ENCODE measurements at regions not wholly inside any gene's neighbourhood (a gene's known extent, or its start where the extent isn't known, plus 50 kb on each side); places are given as distances from the start of the nearest gene placed in this dataset.

DNA sequence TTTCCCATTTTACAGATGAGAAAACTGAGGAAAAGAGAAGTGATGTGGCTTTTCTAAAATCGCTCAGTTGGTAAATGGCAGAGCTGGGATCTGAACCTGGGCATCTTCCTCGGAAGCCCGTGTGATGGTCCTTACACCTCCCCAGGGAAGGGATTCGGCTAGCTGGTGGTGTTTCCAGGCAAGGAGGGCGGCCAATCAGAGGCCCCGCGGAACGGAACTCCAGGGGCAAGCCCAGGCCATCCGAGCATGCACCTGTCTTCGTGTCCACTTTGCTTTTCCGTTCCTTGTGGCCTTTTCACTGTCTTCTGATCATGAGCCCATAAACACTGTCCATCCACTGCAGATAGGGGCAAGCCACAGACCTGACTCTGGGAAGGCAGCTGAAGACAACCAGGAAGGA, 114.8 kb upstream of the TMEM132D start:
- no peak for FAIRE-seq
- TF ChIP-seq TAF1 (IDR thresholded peaks at IDR 0.05; ENCODE audit: borderline replicate concordance, low read depth, low read length) (no peak), POLR2A (IDR thresholded peaks at IDR 0.05; ENCODE audit: low read depth, low read length) (no peak), POLR2AphosphoS5 (IDR thresholded peaks at IDR 0.05; ENCODE audit: low read depth, low read length) (no peak)
- DNase-seq (ENCODE audit: insufficient read length): no peak

DNA sequence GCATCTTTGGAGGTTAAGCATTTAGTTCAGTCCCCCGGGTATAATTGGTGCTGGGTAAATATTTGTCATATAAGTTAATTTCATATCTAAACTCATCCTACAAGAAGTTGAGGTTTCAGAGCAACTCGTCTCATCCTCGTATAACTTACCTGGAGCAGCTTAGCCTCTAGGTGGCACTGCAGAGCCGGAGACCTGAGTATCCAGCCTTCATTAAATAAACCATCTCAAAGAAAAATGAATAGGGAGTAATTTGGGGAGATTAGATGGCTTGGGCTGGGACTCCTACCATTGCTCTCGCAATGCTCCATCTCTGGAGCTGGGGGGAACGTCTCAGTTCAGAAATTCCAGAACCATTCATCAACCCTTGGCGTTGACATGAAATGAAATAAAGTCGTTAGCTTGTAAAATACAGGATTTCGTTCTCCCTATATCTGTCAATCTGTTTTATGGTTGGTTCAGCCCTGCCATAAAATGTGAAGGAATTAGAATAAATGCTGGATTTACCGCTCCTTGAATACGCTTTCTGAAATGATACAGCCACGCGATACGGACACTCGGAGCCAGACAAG, 122.9 kb upstream of the TMEM132D start:
- FAIRE-seq (no peak), DNase-seq (ENCODE audit: insufficient read length) (no peak)
- TF ChIP-seq POLR2AphosphoS5 (IDR thresholded peaks at IDR 0.05; ENCODE audit: low read depth, low read length) (no peak), TAF1 (IDR thresholded peaks at IDR 0.05; ENCODE audit: borderline replicate concordance, low read depth, low read length) (no peak), POLR2A (IDR thresholded peaks at IDR 0.05; ENCODE audit: low read depth, low read length) (no peak)

DNA sequence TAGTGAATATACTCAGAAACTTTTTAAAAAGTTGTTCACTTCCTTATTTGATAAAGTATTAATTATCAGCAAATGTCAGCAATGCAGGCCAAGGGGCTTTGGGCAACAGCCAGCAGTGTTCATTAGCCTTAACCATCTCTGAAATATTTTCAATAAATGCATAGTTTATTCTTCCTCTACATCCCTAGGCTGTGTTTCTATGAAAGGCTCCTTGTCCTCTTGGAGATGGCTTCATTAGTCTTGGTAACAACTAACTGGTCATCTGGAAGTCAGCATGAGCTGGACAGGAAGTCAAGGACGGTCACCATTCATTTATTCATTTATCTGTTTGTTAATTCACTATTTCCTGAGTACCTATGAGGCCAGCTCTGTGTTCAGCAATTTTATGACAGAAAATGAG, 124.0 kb upstream of the TMEM132D start:
- DNase-seq (ENCODE audit: insufficient read length) (no peak), FAIRE-seq (no peak)
- TF ChIP-seq TAF1 (IDR thresholded peaks at IDR 0.05; ENCODE audit: borderline replicate concordance, low read depth, low read length) (no peak), POLR2AphosphoS5 (IDR thresholded peaks at IDR 0.05; ENCODE audit: low read depth, low read length) (no peak), POLR2A (IDR thresholded peaks at IDR 0.05; ENCODE audit: low read depth, low read length) (no peak)

DNA sequence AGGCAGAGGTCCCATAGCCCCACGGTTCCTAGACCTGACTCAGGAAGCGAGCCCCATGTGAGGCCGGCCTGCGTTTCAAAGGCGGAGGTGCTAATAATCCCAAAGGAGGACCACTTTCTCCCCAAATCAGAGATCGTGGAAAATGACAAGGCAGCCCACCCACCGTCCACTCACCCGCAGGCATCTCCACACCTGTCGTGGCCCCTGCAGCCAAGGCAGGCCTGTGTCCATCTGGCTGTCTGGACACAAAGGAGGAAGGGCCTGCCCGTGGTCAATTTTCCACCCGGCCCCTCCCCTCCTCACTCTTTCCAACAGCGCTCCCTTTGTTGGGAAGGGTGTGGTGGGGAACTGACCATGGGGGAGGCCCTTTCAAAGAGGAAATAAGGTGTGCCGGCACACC, 125.3 kb upstream of the TMEM132D start:
- TF ChIP-seq POLR2A (IDR thresholded peaks at IDR 0.05; ENCODE audit: low read depth, low read length) (no peak), TAF1 (IDR thresholded peaks at IDR 0.05; ENCODE audit: borderline replicate concordance, low read depth, low read length) (no peak), POLR2AphosphoS5 (IDR thresholded peaks at IDR 0.05; ENCODE audit: low read depth, low read length) (no peak)
- no peak for DNase-seq (ENCODE audit: insufficient read length)
- FAIRE-seq: no peak

DNA sequence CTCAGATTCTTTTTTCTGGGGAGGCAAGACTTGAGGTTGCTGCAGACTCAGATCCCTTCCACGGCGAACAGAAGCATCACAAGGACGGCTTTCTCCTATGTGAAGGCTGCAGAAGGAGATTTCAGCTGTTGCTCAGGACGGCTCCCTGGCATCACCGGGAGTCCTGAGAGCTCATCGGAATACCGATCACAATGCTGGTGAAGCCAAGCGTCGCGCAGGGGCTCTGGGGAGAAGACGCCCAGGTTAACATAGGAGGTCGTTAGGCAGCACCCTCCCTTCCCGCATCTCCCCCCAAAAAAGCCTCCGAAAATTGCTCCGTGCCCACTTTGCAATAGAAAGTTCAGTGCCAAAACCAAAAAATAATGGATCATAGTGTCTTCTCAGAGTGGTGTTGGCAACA, 127.2 kb upstream of the TMEM132D start:
- DNase-seq (ENCODE audit: insufficient read length) (no peak), FAIRE-seq (no peak)
- TF ChIP-seq POLR2AphosphoS5 (IDR thresholded peaks at IDR 0.05; ENCODE audit: low read depth, low read length) (no peak), POLR2A (IDR thresholded peaks at IDR 0.05; ENCODE audit: low read depth, low read length) (no peak), TAF1 (IDR thresholded peaks at IDR 0.05; ENCODE audit: borderline replicate concordance, low read depth, low read length) (no peak)

DNA sequence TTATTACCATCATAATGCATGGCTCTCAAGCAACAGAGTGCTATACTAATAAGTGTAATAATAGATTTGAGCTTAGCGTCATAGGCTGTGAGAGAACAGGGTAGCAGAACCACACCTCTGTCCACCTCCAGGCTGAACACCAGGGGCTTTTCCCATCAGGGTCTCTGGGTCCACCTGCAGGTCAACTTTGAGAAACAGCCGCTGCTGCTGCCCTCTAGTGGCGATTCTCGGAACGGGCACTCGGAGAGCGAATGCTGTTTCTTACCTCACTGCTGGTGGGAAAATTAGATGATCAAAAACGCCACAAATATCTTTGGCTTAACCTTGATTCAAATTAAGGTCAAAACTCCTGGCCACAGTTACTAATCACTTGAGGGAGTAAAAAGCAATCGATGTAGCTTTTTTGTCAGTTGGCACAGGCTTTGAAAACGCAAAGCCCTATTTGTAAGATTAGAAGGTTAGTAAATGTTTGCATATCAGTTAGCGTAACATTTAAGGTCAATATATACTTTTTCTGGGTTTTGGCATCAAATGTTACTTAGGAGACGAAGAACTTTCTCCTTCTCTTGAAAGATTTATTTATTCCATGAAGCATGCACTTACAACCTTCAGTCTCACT, 127.9 kb upstream of the TMEM132D start:
- TF ChIP-seq POLR2A (IDR thresholded peaks at IDR 0.05; ENCODE audit: low read depth, low read length) (no peak), POLR2AphosphoS5 (IDR thresholded peaks at IDR 0.05; ENCODE audit: low read depth, low read length) (no peak), TAF1 (IDR thresholded peaks at IDR 0.05; ENCODE audit: borderline replicate concordance, low read depth, low read length) (no peak)
- FAIRE-seq: peak; percentile 66
- peak; percentile 41 for DNase-seq (ENCODE audit: insufficient read length)

DNA sequence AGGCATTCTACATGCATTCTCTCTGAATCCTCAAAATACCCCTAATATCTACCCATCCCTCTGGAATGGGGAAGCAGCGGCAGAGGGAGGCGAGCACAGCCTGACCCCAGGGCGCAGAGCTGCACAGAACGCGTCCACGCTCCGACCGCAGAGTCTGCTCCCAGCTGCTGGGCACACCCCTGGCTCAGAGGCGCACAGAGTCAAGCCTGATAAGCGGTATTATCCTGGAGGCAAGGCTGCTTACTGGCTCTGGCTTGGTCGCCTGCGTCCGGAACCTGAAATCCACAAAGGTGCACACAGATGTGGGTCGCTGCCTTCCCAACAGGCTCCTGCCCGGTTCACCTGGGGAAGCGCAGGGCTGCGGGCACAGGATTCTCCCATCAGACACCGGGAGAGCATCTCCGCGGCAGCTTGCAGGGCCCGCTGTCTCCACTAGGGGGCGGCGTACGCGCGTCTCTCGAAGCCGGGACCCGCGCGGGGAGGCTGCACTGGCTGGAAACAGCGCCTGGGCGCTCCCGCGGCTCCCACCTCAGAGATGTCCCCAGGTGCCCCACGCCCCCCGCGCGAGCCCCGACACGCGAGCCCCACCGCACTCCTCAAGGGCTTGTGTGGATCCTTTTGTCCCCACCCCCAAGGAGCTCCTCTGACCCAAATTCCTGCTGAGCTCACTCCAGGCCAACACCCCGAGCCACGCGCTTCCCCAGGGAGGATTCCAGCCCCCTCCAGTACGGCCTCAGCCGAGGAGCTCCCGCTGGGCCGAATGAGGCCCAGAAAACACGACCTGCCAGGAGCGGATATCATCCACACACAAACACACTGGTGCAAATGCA, 120.1 kb upstream of the FZD10 start:
- no peak for TF ChIP-seq POLR2A (IDR thresholded peaks at IDR 0.05; ENCODE audit: low read depth, low read length)
- no peak for TF ChIP-seq POLR2AphosphoS5 (IDR thresholded peaks at IDR 0.05; ENCODE audit: low read depth, low read length)
- TF ChIP-seq TAF1 (IDR thresholded peaks at IDR 0.05; ENCODE audit: borderline replicate concordance, low read depth, low read length): no peak
- FAIRE-seq: no peak
- DNase-seq (ENCODE audit: insufficient read length): no peak

DNA sequence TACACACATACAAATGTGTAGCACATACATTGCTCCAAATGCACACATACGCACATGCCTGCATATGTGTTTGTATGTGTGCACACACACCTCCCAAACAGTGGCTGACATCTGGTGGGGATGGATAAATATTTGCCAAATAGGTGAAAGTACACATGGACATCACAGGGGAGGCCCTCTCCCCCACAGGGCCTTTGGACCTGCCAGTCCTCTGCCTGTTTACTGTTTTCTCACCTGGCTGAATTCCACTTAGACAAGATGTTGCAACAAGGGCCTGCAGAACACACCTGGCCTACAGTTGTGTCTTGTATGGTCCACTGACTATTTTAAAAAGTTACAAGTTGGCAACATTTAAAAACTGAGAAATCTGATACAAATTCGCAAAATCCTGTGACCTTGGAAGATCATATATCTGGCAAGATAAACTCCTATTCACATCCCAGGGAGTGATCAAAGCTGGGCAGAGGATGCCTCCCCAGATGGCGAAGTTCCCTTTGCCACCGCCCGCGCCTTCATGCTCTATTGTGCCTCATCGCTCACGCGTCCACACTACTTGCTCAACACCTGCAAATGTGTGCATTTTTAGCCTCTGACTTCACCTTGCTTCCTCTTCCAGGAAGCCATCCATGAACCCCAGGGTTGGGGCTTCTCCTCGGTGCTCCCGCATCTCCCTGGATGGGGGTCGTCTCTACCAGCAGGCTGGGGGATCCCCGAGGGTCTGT, 118.4 kb upstream of the FZD10 start:
- TF ChIP-seq POLR2AphosphoS5 (IDR thresholded peaks at IDR 0.05; ENCODE audit: low read depth, low read length): no peak
- TF ChIP-seq POLR2A (IDR thresholded peaks at IDR 0.05; ENCODE audit: low read depth, low read length): no peak
- TF ChIP-seq TAF1 (IDR thresholded peaks at IDR 0.05; ENCODE audit: borderline replicate concordance, low read depth, low read length): no peak
- DNase-seq (ENCODE audit: insufficient read length) (no peak), FAIRE-seq (no peak)

DNA sequence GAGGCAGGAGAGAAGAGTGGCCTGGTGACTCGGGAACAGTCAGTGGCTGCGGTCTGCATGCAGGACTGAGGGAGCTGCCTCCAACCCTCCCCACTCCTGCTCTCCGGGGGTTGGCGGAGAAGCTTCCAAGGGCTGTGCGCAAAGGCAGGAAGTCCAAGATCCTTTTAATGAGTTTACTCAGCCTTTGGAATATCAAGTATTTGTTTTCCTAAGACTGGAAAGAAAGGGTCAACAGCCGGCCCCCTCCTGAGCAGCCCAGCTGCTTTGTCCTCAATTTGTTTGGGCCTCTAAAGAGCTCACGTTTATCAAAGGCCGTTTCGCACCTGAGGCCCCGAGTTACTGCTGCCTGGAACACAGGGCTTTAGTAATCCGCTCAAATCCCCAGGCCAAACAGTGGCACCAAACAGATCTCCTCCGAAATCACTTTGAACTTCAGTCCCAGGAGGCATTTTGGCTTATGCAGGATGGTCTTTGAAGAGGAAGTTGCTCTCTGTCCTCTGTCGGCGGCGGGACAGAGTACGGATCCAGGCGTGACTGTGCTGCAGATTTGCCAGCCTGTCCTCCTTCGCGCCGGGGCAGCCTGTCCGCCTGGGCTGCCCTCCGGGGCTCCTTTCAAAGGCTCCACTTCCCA, 117.2 kb upstream of the FZD10 start:
- TF ChIP-seq TAF1 (IDR thresholded peaks at IDR 0.05; ENCODE audit: borderline replicate concordance, low read depth, low read length) (no peak), POLR2AphosphoS5 (IDR thresholded peaks at IDR 0.05; ENCODE audit: low read depth, low read length) (no peak), POLR2A (IDR thresholded peaks at IDR 0.05; ENCODE audit: low read depth, low read length) (no peak)

DNA sequence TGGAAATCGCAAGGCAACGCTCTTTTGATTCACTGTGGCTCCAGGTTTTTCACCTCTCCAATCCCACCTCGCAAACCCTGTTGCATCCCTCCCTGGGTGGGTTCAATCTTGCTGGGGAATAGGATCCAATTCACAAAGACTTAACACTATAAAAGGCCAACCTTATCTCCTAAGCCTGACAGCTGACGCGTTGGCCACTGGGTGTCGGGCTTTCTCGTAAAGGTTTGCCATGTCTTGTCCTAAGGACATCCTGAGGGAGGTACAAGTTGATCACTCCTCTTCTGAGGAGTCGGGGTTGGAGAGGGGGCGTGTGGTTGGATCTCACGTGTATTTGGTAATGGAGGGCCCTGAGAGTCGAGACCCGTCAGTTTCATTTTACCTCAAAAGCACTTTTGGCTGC, 112.6 kb upstream of the FZD10 start:
- TF ChIP-seq POLR2AphosphoS5 (IDR thresholded peaks at IDR 0.05; ENCODE audit: low read depth, low read length) (no peak), TAF1 (IDR thresholded peaks at IDR 0.05; ENCODE audit: borderline replicate concordance, low read depth, low read length) (no peak), POLR2A (IDR thresholded peaks at IDR 0.05; ENCODE audit: low read depth, low read length) (no peak)
- no peak for FAIRE-seq
- DNase-seq (ENCODE audit: insufficient read length): no peak

More for the DNA sequence above, 117.2 kb upstream of the FZD10 start:
- FAIRE-seq: no peak
- DNase-seq (ENCODE audit: insufficient read length): no peak

DNA sequence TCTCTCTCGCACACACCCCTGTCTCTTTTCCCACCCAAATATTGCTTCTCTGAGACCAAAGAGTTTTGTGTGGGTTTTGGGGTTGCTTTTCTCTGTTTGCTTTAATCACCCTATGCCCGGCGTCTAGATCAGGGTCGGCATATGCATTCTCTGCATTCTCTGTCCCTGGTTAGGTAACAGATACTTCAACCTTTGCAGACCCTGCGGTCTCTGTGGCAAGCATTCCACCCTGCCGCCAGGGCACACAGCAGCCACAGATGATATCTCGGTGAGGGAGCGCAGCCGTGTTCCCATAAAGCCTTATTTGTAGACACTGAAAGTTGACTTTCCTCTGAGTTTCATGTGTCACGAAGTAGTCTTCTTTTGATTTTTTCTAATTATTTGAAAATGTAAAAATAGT, 110.4 kb upstream of the FZD10 start:
- TF ChIP-seq POLR2A (IDR thresholded peaks at IDR 0.05; ENCODE audit: low read depth, low read length) (no peak), TAF1 (IDR thresholded peaks at IDR 0.05; ENCODE audit: borderline replicate concordance, low read depth, low read length) (no peak), POLR2AphosphoS5 (IDR thresholded peaks at IDR 0.05; ENCODE audit: low read depth, low read length) (no peak)
- FAIRE-seq (no peak), DNase-seq (ENCODE audit: insufficient read length) (no peak)
